ENCODE measurements at regions not wholly inside any gene's neighbourhood (a gene's known extent, or its start where the extent isn't known, plus 50 kb on each side); places are given as distances from the start of the nearest gene placed in this dataset.

GRCh38 chr21:29238053-29238966 lies 60.4 kb upstream of the BACH1 start:
- peak overlapping the region in 2 of 4 donors; percentile 15 to 22 for H3K27ac ChIP-seq
- H3K9me3 ChIP-seq: no peaks in the 10 kb centered on the region
- H3K36me3 ChIP-seq: no peaks in the 10 kb centered on the region
- DNase-seq: no peak
- peaks cover 0 to 6% (median 0%) of the 10 kb centered on the region in 4 donors for H3K4me1 ChIP-seq
- no peak overlapping the region for H3K4me3 ChIP-seq
- TF ChIP-seq, protein P1, sequence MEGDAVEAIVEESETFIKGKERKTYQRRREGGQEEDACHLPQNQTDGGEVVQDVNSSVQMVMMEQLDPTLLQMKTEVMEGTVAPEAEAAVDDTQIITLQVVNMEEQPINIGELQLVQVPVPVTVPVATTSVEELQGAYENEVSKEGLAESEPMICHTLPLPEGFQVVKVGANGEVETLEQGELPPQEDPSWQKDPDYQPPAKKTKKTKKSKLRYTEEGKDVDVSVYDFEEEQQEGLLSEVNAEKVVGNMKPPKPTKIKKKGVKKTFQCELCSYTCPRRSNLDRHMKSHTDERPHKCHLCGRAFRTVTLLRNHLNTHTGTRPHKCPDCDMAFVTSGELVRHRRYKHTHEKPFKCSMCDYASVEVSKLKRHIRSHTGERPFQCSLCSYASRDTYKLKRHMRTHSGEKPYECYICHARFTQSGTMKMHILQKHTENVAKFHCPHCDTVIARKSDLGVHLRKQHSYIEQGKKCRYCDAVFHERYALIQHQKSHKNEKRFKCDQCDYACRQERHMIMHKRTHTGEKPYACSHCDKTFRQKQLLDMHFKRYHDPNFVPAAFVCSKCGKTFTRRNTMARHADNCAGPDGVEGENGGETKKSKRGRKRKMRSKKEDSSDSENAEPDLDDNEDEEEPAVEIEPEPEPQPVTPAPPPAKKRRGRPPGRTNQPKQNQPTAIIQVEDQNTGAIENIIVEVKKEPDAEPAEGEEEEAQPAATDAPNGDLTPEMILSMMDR (IDR thresholded peaks at IDR 0.05): no peak
- TF ChIP-seq POLR2A (IDR thresholded peaks at IDR 0.05): no peak
- no peaks in the 10 kb centered on the region for H3K27me3 ChIP-seq

GRCh38 chr21:29238967-29239290 lies 59.8 kb upstream of the BACH1 start:
- Histone ChIP-seq H3K9me3 (no peaks in the 10 kb centered on the region), H3K27ac (no peak overlapping the region), H3K36me3 (no peaks in the 10 kb centered on the region), H3K27me3 (no peaks in the 10 kb centered on the region), H3K4me1 (peaks cover 0 to 6% (median 0%) of the 10 kb centered on the region in 4 donors), H3K4me3 (no peak overlapping the region)
- DNase-seq: no peak
- TF ChIP-seq, protein P1 (IDR thresholded peaks at IDR 0.05): no peak
- no peak for TF ChIP-seq POLR2A (IDR thresholded peaks at IDR 0.05)

DNA sequence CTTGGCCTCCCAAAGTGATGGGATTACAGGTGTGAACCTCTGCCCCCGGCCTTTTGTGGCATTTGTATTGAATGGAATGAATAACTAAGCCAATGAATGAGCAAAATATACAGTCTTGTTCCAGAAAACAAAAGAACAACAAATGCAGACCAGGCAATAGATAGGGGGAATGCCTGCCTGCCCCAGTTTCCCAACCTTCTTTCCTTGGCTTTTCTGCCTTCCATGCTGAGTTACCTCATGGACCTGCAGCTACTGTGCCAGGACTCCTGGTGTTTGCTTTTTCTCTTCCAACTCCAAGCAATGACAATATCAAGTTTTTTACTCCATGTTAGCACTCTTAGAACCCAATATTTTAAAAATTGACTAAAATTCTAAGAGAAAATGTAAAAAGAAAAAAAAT lies 58.6 kb upstream of the BACH1 start:
- H3K36me3 ChIP-seq: no peaks in the 10 kb centered on the region
- H3K27me3 ChIP-seq: no peaks in the 10 kb centered on the region
- TF ChIP-seq POLR2A (IDR thresholded peaks at IDR 0.05): no peak
- TF ChIP-seq, protein P1 (IDR thresholded peaks at IDR 0.05): no peak
- DNase-seq: no peak
- no peak overlapping the region for H3K27ac ChIP-seq
- no peak overlapping the region for H3K4me3 ChIP-seq
- H3K4me1 ChIP-seq: peaks cover 0 to 6% (median 0%) of the 10 kb centered on the region in 4 donors
- H3K9me3 ChIP-seq: no peaks in the 10 kb centered on the region

DNA sequence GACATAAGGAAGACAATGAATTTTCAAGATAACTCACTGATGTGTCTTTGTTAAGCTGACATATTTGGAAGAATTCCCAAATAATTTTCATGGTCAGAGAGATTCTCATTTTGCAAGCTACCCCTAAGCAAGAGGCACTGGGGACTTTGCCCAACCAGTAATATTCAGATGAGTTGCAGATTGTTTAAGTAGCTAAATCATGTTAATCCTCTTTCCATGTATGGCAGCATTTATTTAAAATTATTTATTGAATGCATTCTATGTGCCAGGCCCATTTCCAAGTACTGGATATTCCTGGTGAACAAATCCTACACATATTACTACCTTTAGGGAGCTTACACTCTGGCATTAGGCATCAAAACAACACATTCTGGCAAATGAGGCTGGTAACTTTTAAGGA lies 56.5 kb upstream of the BACH1 start:
- no peak for DNase-seq
- peaks cover 0 to 6% (median 0%) of the 10 kb centered on the region in 4 donors for H3K4me1 ChIP-seq
- H3K27ac ChIP-seq: no peak overlapping the region
- H3K27me3 ChIP-seq: no peaks in the 10 kb centered on the region
- TF ChIP-seq POLR2A (IDR thresholded peaks at IDR 0.05): no peak
- TF ChIP-seq, protein P1 (IDR thresholded peaks at IDR 0.05): no peak
- no peak overlapping the region for H3K4me3 ChIP-seq
- no peaks in the 10 kb centered on the region for H3K9me3 ChIP-seq
- H3K36me3 ChIP-seq: no peaks in the 10 kb centered on the region

DNA sequence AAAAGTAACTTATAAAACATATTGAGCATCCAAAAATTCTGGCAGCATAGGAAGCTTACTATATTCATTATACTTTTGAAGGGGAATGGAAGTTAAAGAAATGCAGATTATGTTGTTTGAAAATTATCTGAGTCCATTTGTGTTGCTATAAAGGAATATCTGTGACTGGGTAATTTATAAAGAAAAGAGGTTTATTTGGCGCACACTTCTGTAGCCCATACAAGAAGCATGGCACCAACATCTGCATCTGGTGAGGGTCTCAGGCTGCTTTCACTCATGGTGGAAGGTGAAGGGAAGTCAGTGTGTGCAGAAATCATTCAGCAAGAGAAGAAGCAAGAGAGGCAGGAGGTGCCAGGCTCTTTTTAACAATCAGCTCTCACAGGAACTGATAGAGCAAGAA lies 55.5 kb upstream of the BACH1 start:
- no peak overlapping the region for H3K27ac ChIP-seq
- H3K4me1 ChIP-seq: no peaks in the 10 kb centered on the region
- H3K4me3 ChIP-seq: no peak overlapping the region
- H3K36me3 ChIP-seq: no peaks in the 10 kb centered on the region
- no peaks in the 10 kb centered on the region for H3K27me3 ChIP-seq
- H3K9me3 ChIP-seq: no peaks in the 10 kb centered on the region
- DNase-seq: no peak
- TF ChIP-seq, protein P1 (IDR thresholded peaks at IDR 0.05): no peak
- no peak for TF ChIP-seq POLR2A (IDR thresholded peaks at IDR 0.05)

All from Peyer's patch (tissue), 4 donors.